WERI-Rb-1 (cell line): ENCODE measurements at regions not wholly inside any gene's neighbourhood (a gene's known extent, or its start where the extent isn't known, plus 50 kb on each side); places are given as distances from the start of the nearest gene placed in this dataset.

Source experiments
- DNase-seq: peaks from one replicate; pipeline ENCODE4 v3.0.0-alpha.2; 2020
- H3K27ac ChIP-seq: fragments of 250-450 bp; sonication (Bioruptor Pico); 2 replicates; pipeline ENCODE4 v1.5.1; 2020; ENCODE audit warnings: mild to moderate bottlenecking, moderate library complexity
- H3K27me3 ChIP-seq: fragments of 250-450 bp; sonication (Bioruptor Pico); 2 replicates; pipeline ENCODE4 v1.5.1; 2021; ENCODE audit warnings: mild to moderate bottlenecking, low read depth, moderate library complexity; ENCODE audit not compliant: insufficient read depth, severe bottlenecking
- H3K36me3 ChIP-seq: fragments of 250-450 bp; sonication (Bioruptor Pico); 2 replicates; pipeline ENCODE4 v1.5.1; 2020; ENCODE audit warnings: mild to moderate bottlenecking, moderate library complexity
- H3K4me3 ChIP-seq: 2 replicates; pipeline ENCODE4 v1.5.1; 2011; ENCODE audit warnings: low read depth, mild to moderate bottlenecking, control low read depth, low read length
- H3K9me3 ChIP-seq: fragments of 250-450 bp; sonication (Bioruptor Pico); 2 replicates; pipeline ENCODE4 v1.5.1; 2021; ENCODE audit warnings: mild to moderate bottlenecking, moderate library complexity; ENCODE audit not compliant: severe bottlenecking
- CTCF ChIP-seq: IDR thresholded peaks from 2 replicates; pipeline ENCODE4 v1.5.1; 2011; ENCODE audit warnings: low read depth, mild to moderate bottlenecking, control low read depth, inconsistent platforms, low read length

GRCh38 chr13:90792335-90792734, 555.2 kb upstream of the MIR17HG start:
- H3K9me3 ChIP-seq, result no peaks in the 10 kb centered on the region
- no peak for DNase-seq
- H3K27me3 ChIP-seq, result no peaks in the 10 kb centered on the region
- H3K36me3 ChIP-seq, result no peaks in the 10 kb centered on the region
- no peak overlapping the region for H3K4me3 ChIP-seq
- H3K27ac ChIP-seq, result no peak overlapping the region
- no peak for TF ChIP-seq CTCF

GRCh38 chr13:90793261-90793820, 554.1 kb upstream of the MIR17HG start:
- Histone ChIP-seq H3K27ac (no peak overlapping the region), H3K27me3 (no peaks in the 10 kb centered on the region), H3K4me3 (no peak overlapping the region), H3K36me3 (no peaks in the 10 kb centered on the region), H3K9me3 (no peaks in the 10 kb centered on the region)
- TF ChIP-seq CTCF, result no peak
- DNase-seq, result no peak

- Histone ChIP-seq H3K27ac (no peak overlapping the region), H3K36me3 (no peaks in the 10 kb centered on the region), H3K9me3 (no peaks in the 10 kb centered on the region), H3K27me3 (no peaks in the 10 kb centered on the region), H3K4me3 (no peak overlapping the region)
- DNase-seq, result no peak
- no peak for TF ChIP-seq CTCF
These were observed 551.0 kb upstream of the MIR17HG start for GRCh38 chr13:90796474-90796873.

- H3K27me3 ChIP-seq, result no peaks in the 10 kb centered on the region
- no peak overlapping the region for H3K4me3 ChIP-seq
- no peaks in the 10 kb centered on the region for H3K9me3 ChIP-seq
- H3K36me3 ChIP-seq, result no peaks in the 10 kb centered on the region
- no peak for TF ChIP-seq CTCF
- no peak overlapping the region for H3K27ac ChIP-seq
- DNase-seq, result no peak
These were observed 550.2 kb upstream of the MIR17HG start for GRCh38 chr13:90797335-90797734.

- DNase-seq, result no peak
- no peak for TF ChIP-seq CTCF
- Histone ChIP-seq H3K4me3 (no peak overlapping the region), H3K9me3 (no peaks in the 10 kb centered on the region), H3K27ac (no peak overlapping the region), H3K27me3 (no peaks in the 10 kb centered on the region), H3K36me3 (no peaks in the 10 kb centered on the region)
These were observed 549.1 kb upstream of the MIR17HG start for GRCh38 chr13:90798381-90798780.

- H3K9me3 ChIP-seq, result no peaks in the 10 kb centered on the region
- DNase-seq, result no peak
- no peak for TF ChIP-seq CTCF
- no peak overlapping the region for H3K4me3 ChIP-seq
- H3K27me3 ChIP-seq, result no peaks in the 10 kb centered on the region
- no peak overlapping the region for H3K27ac ChIP-seq
- no peaks in the 10 kb centered on the region for H3K36me3 ChIP-seq
These were observed 547.3 kb upstream of the MIR17HG start for GRCh38 chr13:90800082-90800746.
